HG02610 (cell line): ENCODE measurements at regions not wholly inside any gene's neighbourhood (a gene's known extent, or its start where the extent isn't known, plus 50 kb on each side); places are given as distances from the start of the nearest gene placed in this dataset.

ENCODE experiments used
- ATAC-seq: cut with Tn5 transposase; IDR thresholded peaks from one replicate; pipeline ENCODE4 v1.9.1; 2021; ENCODE audit warnings: mild to moderate bottlenecking, moderate library complexity; ENCODE audit not compliant: unreplicated experiment

DNA sequence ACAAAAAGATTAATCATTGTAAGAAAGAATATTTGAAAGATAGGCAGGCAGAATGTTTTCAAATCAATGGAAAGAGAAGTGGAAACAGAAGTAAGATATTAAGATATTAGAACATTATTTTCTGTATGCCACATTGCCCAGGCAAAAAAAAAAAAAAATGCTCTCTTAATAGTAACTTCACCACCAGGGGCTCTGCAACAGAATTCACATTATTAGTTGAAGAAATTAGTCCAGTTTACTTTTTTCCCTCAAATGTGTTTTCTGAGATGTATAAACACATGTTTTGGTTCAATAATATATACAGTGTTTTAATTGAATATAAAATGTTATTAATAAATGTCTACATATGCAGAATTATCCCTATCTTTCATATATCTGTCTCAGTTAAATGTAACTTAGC lies 78.0 kb upstream of the ADAD1 start:
- ATAC-seq, result no peak

- ATAC-seq, result no peak
These were observed 73.0 kb upstream of the ADAD1 start for GRCh38 chr4:122305853-122306252.

DNA sequence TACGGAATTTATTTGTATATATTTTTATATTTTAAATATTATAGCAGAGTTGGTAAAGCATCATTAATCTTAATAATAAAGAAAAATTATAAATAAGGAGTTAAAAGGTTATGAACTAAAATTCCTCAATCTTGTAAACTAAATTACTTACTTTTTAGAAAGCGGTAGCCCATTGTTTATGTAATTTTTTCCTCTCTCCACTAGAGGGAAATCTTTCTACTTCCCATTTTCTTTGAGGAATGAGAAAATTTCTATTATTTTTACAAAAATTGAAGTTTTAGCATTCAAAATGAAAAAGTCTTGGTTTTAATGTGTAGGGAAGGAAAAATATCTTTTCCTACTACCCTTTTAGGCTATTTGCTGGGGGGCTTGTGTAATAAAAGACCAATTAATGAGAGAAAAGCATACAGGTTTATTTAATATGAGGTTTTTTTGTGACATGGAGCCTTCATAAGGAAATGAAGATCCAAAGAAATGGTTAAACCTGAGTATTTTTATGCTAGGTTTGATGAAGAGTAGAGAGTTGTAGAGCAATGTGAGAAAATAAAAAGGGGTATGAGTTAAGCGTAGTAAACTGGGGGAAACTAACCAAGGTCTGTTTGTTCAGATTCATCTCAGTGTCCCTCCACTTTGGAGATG lies 68.7 kb upstream of the ADAD1 start:
- no peak for ATAC-seq

DNA sequence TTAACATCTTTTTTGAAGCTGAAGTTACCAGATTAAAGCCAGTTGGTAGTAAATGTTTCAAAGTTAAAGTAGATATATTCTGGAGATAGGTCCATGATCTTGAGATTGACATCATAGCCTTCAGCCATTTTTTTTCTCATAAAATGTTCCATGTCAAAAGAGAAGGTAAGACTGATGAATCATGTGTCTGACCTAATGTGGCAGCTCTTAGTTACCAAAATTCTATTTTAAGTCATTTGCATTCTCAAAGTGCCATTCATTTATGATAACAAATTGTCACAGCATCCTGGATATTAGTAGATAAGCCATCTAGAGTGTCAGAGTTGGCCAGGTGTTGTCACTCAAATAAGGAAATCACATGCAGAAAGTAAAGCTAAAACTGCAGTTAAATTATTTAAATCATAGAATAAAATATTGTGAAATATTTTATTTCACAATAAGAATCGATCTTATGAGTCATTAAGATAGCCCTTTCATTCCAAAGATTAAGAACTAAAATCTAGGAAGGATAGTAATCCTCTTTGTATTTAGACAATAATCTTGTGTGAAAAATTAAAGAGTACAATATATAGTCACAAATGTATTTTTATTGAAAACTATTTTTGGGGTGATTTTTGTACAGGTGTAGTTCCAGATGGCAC lies 65.7 kb upstream of the ADAD1 start:
- ATAC-seq, result no peak

DNA sequence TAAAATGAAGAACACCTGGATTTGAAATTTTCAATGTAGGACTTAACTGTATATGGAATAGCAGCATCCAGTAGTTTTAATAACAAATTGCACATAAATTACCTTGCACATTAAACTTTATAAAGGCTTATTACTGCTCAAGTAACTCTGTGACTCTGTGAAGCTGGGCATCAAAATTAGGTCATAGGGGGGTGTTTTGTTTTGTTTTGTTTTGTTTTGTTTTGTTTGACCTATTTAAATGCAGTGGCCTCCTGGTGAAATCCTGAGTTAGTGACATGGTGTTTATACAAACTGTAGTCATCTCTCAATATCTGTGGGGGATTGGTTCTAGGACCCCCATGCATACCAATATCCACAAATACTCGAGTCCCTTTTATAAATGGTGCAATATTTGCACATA lies 51.9 kb upstream of the ADAD1 start:
- ATAC-seq, result no peak

GRCh38 chr4:122328893-122329292 lies 49.9 kb upstream of the ADAD1 start:
- ATAC-seq, result no peak
